ENCODE measurements at regions not wholly inside any gene's neighbourhood (a gene's known extent, or its start where the extent isn't known, plus 50 kb on each side); places are given as distances from the start of the nearest gene placed in this dataset.

GRCh38 chr18:33833842-33834241 is 255.8 kb downstream of the ASXL3 start:
- peak; percentile 60 for TF ChIP-seq CTCF (IDR thresholded peaks at IDR 0.05; ENCODE audit: low read depth, low read length)
- no peak for TF ChIP-seq EZH2phosphoT487 (IDR thresholded peaks at IDR 0.05; ENCODE audit: low read depth)
- Histone ChIP-seq H3K27me3 (ENCODE audit: low read depth, low read length) (no peaks in the 10 kb centered on the region), H3K4me3 (ENCODE audit: low read length) (no peak overlapping the region), H3K4me2 (ENCODE audit: low read length) (peak overlapping the region; percentile 37; the same call in 1 of the 2 replicates), H3K79me2 (ENCODE audit: low read length) (no peaks in the 10 kb centered on the region), H3K27ac (ENCODE audit: low read length) (no peak overlapping the region), H2AFZ (ENCODE audit: low read depth, low read length) (0 out of 2 replicates have a peak overlapping the region, but pooled peaks have one; percentile 68), H3K36me3 (replicated peaks; ENCODE audit: low read depth, low read length) (no peaks in the 10 kb centered on the region), H3K4me1 (ENCODE audit: low read length) (peaks cover 13% of the 10 kb centered on the region), H4K20me1 (ENCODE audit: insufficient read depth, low read length) (no peaks in the 10 kb centered on the region), H3K9me3 (ENCODE audit: insufficient read depth, low read length) (no peaks in the 10 kb centered on the region), H3K9ac (ENCODE audit: low read length) (no peak overlapping the region)

GRCh38 chr18:33831424-33831823 is 253.4 kb downstream of the ASXL3 start:
- no peaks in the 10 kb centered on the region for H4K20me1 ChIP-seq (ENCODE audit: insufficient read depth, low read length)
- TF ChIP-seq EZH2phosphoT487 (IDR thresholded peaks at IDR 0.05; ENCODE audit: low read depth) (no peak), CTCF (IDR thresholded peaks at IDR 0.05; ENCODE audit: low read depth, low read length) (no peak)
- no peaks in the 10 kb centered on the region for H3K27me3 ChIP-seq (ENCODE audit: low read depth, low read length)
- no peaks in the 10 kb centered on the region for H3K9me3 ChIP-seq (ENCODE audit: insufficient read depth, low read length)
- H3K79me2 ChIP-seq (ENCODE audit: low read length), result no peaks in the 10 kb centered on the region
- H3K4me3 ChIP-seq (ENCODE audit: low read length), result no peak overlapping the region
- no peak overlapping the region for H3K9ac ChIP-seq (ENCODE audit: low read length)
- no peak overlapping the region for H3K27ac ChIP-seq (ENCODE audit: low read length)
- H3K4me2 ChIP-seq (ENCODE audit: low read length), result no peak overlapping the region
- H3K36me3 ChIP-seq (replicated peaks; ENCODE audit: low read depth, low read length), result no peaks in the 10 kb centered on the region
- H2AFZ ChIP-seq (ENCODE audit: low read depth, low read length), result no peak overlapping the region
- H3K4me1 ChIP-seq (ENCODE audit: low read length), result peaks cover 8% of the 10 kb centered on the region

GRCh38 chr18:33830213-33830612 is 252.2 kb downstream of the ASXL3 start:
- Histone ChIP-seq H3K27me3 (ENCODE audit: low read depth, low read length) (no peaks in the 10 kb centered on the region), H3K79me2 (ENCODE audit: low read length) (no peaks in the 10 kb centered on the region), H3K4me1 (ENCODE audit: low read length) (peaks cover 11% of the 10 kb centered on the region), H3K4me2 (ENCODE audit: low read length) (no peak overlapping the region), H4K20me1 (ENCODE audit: insufficient read depth, low read length) (no peaks in the 10 kb centered on the region), H3K4me3 (ENCODE audit: low read length) (no peak overlapping the region), H3K36me3 (replicated peaks; ENCODE audit: low read depth, low read length) (no peaks in the 10 kb centered on the region), H3K9me3 (ENCODE audit: insufficient read depth, low read length) (no peaks in the 10 kb centered on the region), H3K9ac (ENCODE audit: low read length) (no peak overlapping the region), H2AFZ (ENCODE audit: low read depth, low read length) (no peak overlapping the region), H3K27ac (ENCODE audit: low read length) (no peak overlapping the region)
- no peak for TF ChIP-seq CTCF (IDR thresholded peaks at IDR 0.05; ENCODE audit: low read depth, low read length)
- TF ChIP-seq EZH2phosphoT487 (IDR thresholded peaks at IDR 0.05; ENCODE audit: low read depth), result no peak

DNA sequence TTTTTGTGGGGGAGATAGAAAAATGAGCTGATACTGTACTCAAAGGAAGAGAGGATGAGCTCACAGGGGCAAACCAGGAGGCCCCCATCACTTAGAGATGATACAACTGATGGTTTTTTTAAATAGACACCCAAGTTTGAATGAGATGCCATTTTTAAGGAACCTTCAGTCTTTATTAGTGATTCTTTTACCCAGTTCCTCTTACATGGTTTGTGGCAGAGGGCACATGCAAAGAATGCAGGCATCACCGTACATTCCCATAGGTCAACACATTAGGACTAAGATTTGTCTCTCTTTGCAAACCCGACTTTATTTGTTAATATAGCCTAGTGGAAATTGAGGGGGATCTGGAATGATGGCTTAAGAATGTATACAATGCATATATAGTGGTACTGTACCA is 250.9 kb downstream of the ASXL3 start:
- Histone ChIP-seq H4K20me1 (ENCODE audit: insufficient read depth, low read length) (no peaks in the 10 kb centered on the region), H3K36me3 (replicated peaks; ENCODE audit: low read depth, low read length) (no peaks in the 10 kb centered on the region), H3K4me2 (ENCODE audit: low read length) (no peak overlapping the region), H2AFZ (ENCODE audit: low read depth, low read length) (no peak overlapping the region), H3K9ac (ENCODE audit: low read length) (no peak overlapping the region), H3K4me1 (ENCODE audit: low read length) (peaks cover 11% of the 10 kb centered on the region), H3K4me3 (ENCODE audit: low read length) (no peak overlapping the region), H3K27me3 (ENCODE audit: low read depth, low read length) (no peaks in the 10 kb centered on the region), H3K9me3 (ENCODE audit: insufficient read depth, low read length) (no peaks in the 10 kb centered on the region), H3K79me2 (ENCODE audit: low read length) (no peaks in the 10 kb centered on the region), H3K27ac (ENCODE audit: low read length) (no peak overlapping the region)
- TF ChIP-seq EZH2phosphoT487 (IDR thresholded peaks at IDR 0.05; ENCODE audit: low read depth) (no peak), CTCF (IDR thresholded peaks at IDR 0.05; ENCODE audit: low read depth, low read length) (no peak)

Measured in OCI-LY3 (cell line).